Esophagus squamous epithelium (tissue), 5 donors: ENCODE measurements at regions not wholly inside any gene's neighbourhood (a gene's known extent, or its start where the extent isn't known, plus 50 kb on each side); places are given as distances from the start of the nearest gene placed in this dataset.

Experiments used
- DNase-seq: peaks from one replicate; lab custom pipeline; 2025; lab: John Stamatoyannopoulos, UW
- H3K27ac ChIP-seq, 4 donors: fragments of 200-600 bp; sonication (generic); one replicate each; pipeline ENCODE4 v1.5.1; 2016 to 2019; ENCODE audit warnings: mild to moderate bottlenecking in 1 of 4
- H3K27me3 ChIP-seq, 4 donors: fragments of 200-600 bp; sonication (generic); 1 replicate in 3 of 4; 2 replicates in 1 of 4; pipeline versions ENCODE4 v1.5.1 to v1.6.0; 2017 to 2021; ENCODE audit warnings: antibody characterized with exemption in 1 of 4
- H3K36me3 ChIP-seq, 3 donors: fragments of 200-600 bp; sonication (generic); one replicate each; pipeline ENCODE4 v1.5.1; 2016 to 2019
- H3K4me1 ChIP-seq, 3 donors: fragments of 200-600 bp; sonication (generic); one replicate each; pipeline ENCODE4 v1.5.1; 2017 to 2019
- H3K4me3 ChIP-seq, 4 donors: fragments of 200-600 bp; sonication (generic); 1 replicate in 3 of 4; 2 replicates in 1 of 4; pipeline ENCODE4 v1.5.1; 2016 to 2019; ENCODE audit warnings: mild to moderate bottlenecking in 2 of 4, moderate library complexity in 1 of 4
- H3K9me3 ChIP-seq, 3 donors: fragments of 200-600 bp; sonication (generic); one replicate each; pipeline ENCODE4 v1.5.1; 2016 to 2019
- CTCF ChIP-seq, 6 experiments: fragments of 450-650 bp in 4 of 6; fragments of 200-600 bp in 2 of 6; sonication (generic) in 2 of 6; IDR thresholded peaks; one replicate each; pipeline ENCODE4 v1.5.1; 2016 to 2019; ENCODE audit warnings: antibody characterized with exemption in 6 of 6, mild to moderate bottlenecking in 4 of 6, moderate library complexity in 4 of 6
- POLR2A ChIP-seq, 4 donors: fragments of 450-650 bp; IDR thresholded peaks; one replicate each; pipeline ENCODE4 v1.6.1; 2017; ENCODE audit warnings: antibody characterized with exemption in 4 of 4, mild to moderate bottlenecking in 4 of 4, moderate library complexity in 3 of 4
- WGBS, 2 donors: methylation state at CpG; one replicate each; pipeline ENCODE4 v1.1.5; 2018; 5-methylcytosine and 5-hydroxymethylcytosine counted together
- intact Hi-C: fragments of 100-400 bp; cut with DNase I; formaldehyde crosslinking; loops from one replicate; pipeline ENCODE4 v1.15.0; 2022
- donor health status: DM: yes; HTN: yes; CAD: no.

GRCh38 chr5:163024936-163025335, 412.5 kb upstream of the CCNG1 start:
- H3K36me3 ChIP-seq = no peaks in the 10 kb centered on the region
- no peaks in the 10 kb centered on the region for H3K4me1 ChIP-seq
- no peak for DNase-seq
- intact Hi-C loops = no loop called here
- no peak overlapping the region for H3K27ac ChIP-seq
- no peak overlapping the region for H3K4me3 ChIP-seq
- H3K9me3 ChIP-seq = no peaks in the 10 kb centered on the region
- H3K27me3 ChIP-seq = no peaks in the 10 kb centered on the region
- WGBS, 2 donors = 72% methylated on average over 7 of the region's 7 CpGs
- no peak for TF ChIP-seq CTCF (IDR thresholded peaks at IDR 0.05)
- TF ChIP-seq POLR2A (IDR thresholded peaks at IDR 0.05) = no peak

- intact Hi-C loops = no loop called here
- WGBS, 2 donors = 27 to 28% methylated on average over 3 of the region's 3 CpGs
- H3K27ac ChIP-seq = no peak overlapping the region
- H3K27me3 ChIP-seq = no peaks in the 10 kb centered on the region
- TF ChIP-seq POLR2A (IDR thresholded peaks at IDR 0.05) (no peak), CTCF (IDR thresholded peaks at IDR 0.05) (no peak)
- H3K4me1 ChIP-seq = no peaks in the 10 kb centered on the region
- no peak overlapping the region for H3K4me3 ChIP-seq
- H3K9me3 ChIP-seq = no peaks in the 10 kb centered on the region
- DNase-seq = no peak
- no peaks in the 10 kb centered on the region for H3K36me3 ChIP-seq
Observed at GRCh38 chr5:163033656-163034055, 403.7 kb upstream of the CCNG1 start.

- 0 to 33% methylated on average over 1 of the region's 1 CpG for WGBS, 2 donors
- DNase-seq = no peak
- intact Hi-C loops = no loop called here
- Histone ChIP-seq H3K9me3 (peaks cover 0 to 7% (median 0%) of the 10 kb centered on the region in 3 donors), H3K36me3 (no peaks in the 10 kb centered on the region), H3K27me3 (no peaks in the 10 kb centered on the region), H3K4me1 (no peaks in the 10 kb centered on the region), H3K4me3 (no peak overlapping the region), H3K27ac (no peak overlapping the region)
- TF ChIP-seq CTCF (IDR thresholded peaks at IDR 0.05) (no peak), POLR2A (IDR thresholded peaks at IDR 0.05) (no peak)
Observed at GRCh38 chr5:163041254-163041653, 396.1 kb upstream of the CCNG1 start.

- intact Hi-C loops = no loop called here
- H3K4me1 ChIP-seq = no peaks in the 10 kb centered on the region
- no peak for TF ChIP-seq POLR2A (IDR thresholded peaks at IDR 0.05)
- no peak for TF ChIP-seq CTCF (IDR thresholded peaks at IDR 0.05)
- H3K27ac ChIP-seq = no peak overlapping the region
- H3K4me3 ChIP-seq = no peak overlapping the region
- H3K36me3 ChIP-seq = no peaks in the 10 kb centered on the region
- H3K9me3 ChIP-seq = no peaks in the 10 kb centered on the region
- no peak for DNase-seq
- no peaks in the 10 kb centered on the region for H3K27me3 ChIP-seq
- WGBS, 2 donors = 49 to 75% methylated on average over 3 of the region's 3 CpGs
Observed at GRCh38 chr5:163079618-163080017, 357.8 kb upstream of the CCNG1 start.

GRCh38 chr5:163089230-163089629, 348.2 kb upstream of the CCNG1 start:
- H3K27ac ChIP-seq = no peak overlapping the region
- 8 to 15% methylated on average over 1 of the region's 1 CpG for WGBS, 2 donors
- H3K27me3 ChIP-seq = no peaks in the 10 kb centered on the region
- intact Hi-C loops = no loop called here
- DNase-seq = no peak
- H3K4me1 ChIP-seq = no peaks in the 10 kb centered on the region
- no peaks in the 10 kb centered on the region for H3K36me3 ChIP-seq
- no peaks in the 10 kb centered on the region for H3K9me3 ChIP-seq
- no peak overlapping the region for H3K4me3 ChIP-seq
- TF ChIP-seq POLR2A (IDR thresholded peaks at IDR 0.05) (no peak), CTCF (IDR thresholded peaks at IDR 0.05) (no peak)
